Caco-2 (cell line): ENCODE measurements at regions not wholly inside any gene's neighbourhood (a gene's known extent, or its start where the extent isn't known, plus 50 kb on each side); places are given as distances from the start of the nearest gene placed in this dataset.

Experiments used
- BruUV-seq: library from RNA; stranded (reverse); fragments of 400-500 nt; replicated peaks from 2 replicates; lab custom pipeline; 2021; lab: Mats Ljungman, UMichigan
- CTCF ChIA-PET: fragments of 300-600 bp; sonication (Branson Sonifier 250); formaldehyde crosslinking; loops from one replicate; lab custom pipeline; 2022; ENCODE audit warnings: antibody characterized with exemption; lab: Charles Lee
- POLR2A ChIA-PET: fragments of 300-600 bp; sonication (Branson Sonifier 250); formaldehyde crosslinking; loops from one replicate; lab custom pipeline; 2022; ENCODE audit warnings: antibody characterized with exemption; lab: Charles Lee
- DNase-seq, 2 experiments: peaks; one replicate each; pipeline versions ENCODE4 v3.0.0 to v3.0.0-alpha.2; 2020 to 2022
- H3K27me3 ChIP-seq: replicated peaks from 2 replicates; pipeline ENCODE4 v1.6.0; 2011; ENCODE audit warnings: low read length; ENCODE audit not compliant: control insufficient read depth, insufficient read depth
- H3K36me3 ChIP-seq: 2 replicates; pipeline ENCODE4 v1.5.1; 2011; ENCODE audit warnings: low read length; ENCODE audit not compliant: control insufficient read depth, insufficient read depth
- H3K4me1 ChIP-seq: fragments of 250-450 bp; sonication (Bioruptor Pico); 2 replicates; pipeline ENCODE4 v1.5.1; 2020; ENCODE audit warnings: mild to moderate bottlenecking
- H3K4me3 ChIP-seq: 2 replicates; pipeline ENCODE4 v1.5.1; 2011; ENCODE audit warnings: low read depth, mild to moderate bottlenecking, control low read depth, low read length
- H3K9me3 ChIP-seq: fragments of 250-450 bp; sonication (Bioruptor Pico); 2 replicates; pipeline ENCODE4 v1.5.1; 2020; ENCODE audit warnings: mild to moderate bottlenecking, moderate library complexity
- H3K27ac Mint-ChIP-seq: one replicate; pipeline ENCODE4 v1.8.0; 2022; ENCODE audit warnings: mixed read lengths; ENCODE audit not compliant: unreplicated experiment
- H3K27me3 Mint-ChIP-seq: one replicate; pipeline ENCODE4 v1.8.0; 2022; ENCODE audit warnings: mixed read lengths; ENCODE audit not compliant: insufficient read depth, unreplicated experiment
- H3K36me3 Mint-ChIP-seq: one replicate; pipeline ENCODE4 v1.8.0; 2022; ENCODE audit warnings: mild to moderate bottlenecking, mixed read lengths; ENCODE audit not compliant: insufficient read depth, unreplicated experiment
- H3K4me1 Mint-ChIP-seq: one replicate; pipeline ENCODE4 v1.8.0; 2022; ENCODE audit warnings: low read depth, mixed read lengths; ENCODE audit not compliant: unreplicated experiment
- H3K4me3 Mint-ChIP-seq: one replicate; pipeline ENCODE4 v1.8.0; 2022; ENCODE audit warnings: mild to moderate bottlenecking, moderate library complexity, mixed read lengths; ENCODE audit not compliant: unreplicated experiment
- H3K9me3 Mint-ChIP-seq: one replicate; pipeline ENCODE4 v1.8.0; 2022; ENCODE audit warnings: mixed read lengths; ENCODE audit not compliant: unreplicated experiment
- CTCF ChIP-seq, 2 experiments: fragments of 200-600 bp in 1 of 2; IDR thresholded peaks; 1 replicate in 1 of 2; 2 replicates in 1 of 2; pipeline versions ENCODE4 v1.5.1 to v1.8.0; 2011 to 2022; ENCODE audit warnings: antibody characterized with exemption in 1 of 2, control low read depth in 1 of 2, inconsistent platforms in 1 of 2, low read depth in 1 of 2, low read length in 1 of 2, mild to moderate bottlenecking in 1 of 2, moderate library complexity in 1 of 2; ENCODE audit not compliant: insufficient read depth in 1 of 2, severe bottlenecking in 1 of 2, unreplicated experiment in 1 of 2
- intact Hi-C: fragments of 100-400 bp; cut with micrococcal nuclease; formaldehyde crosslinking; loops from one replicate; pipeline ENCODE4 v1.10.0; 2022; ENCODE audit not compliant: unreplicated experiment

DNA sequence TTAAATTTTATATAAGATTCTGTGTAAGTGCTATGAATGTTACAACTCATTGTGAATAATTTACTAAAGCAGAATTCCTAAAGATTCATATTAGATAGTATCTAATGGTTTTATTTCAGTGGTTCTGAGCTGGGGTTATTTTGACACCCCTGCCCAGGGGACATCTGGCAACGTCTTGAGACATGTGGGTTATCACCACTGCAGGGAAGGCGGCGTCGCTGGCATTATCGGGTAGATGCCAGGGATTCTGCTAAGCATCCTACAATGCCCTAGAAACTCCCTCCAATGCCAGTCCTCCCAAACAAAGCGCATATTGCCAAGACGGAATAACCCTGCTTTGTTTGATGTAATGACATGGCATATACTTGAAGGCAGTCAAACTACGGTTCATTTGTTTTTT is 372.3 kb upstream of the ZFHX3 start:
- peaks cover 15% of the 10 kb centered on the region for H3K27me3 Mint-ChIP-seq
- H3K9me3 ChIP-seq, result no peaks in the 10 kb centered on the region
- ChIA-PET POLR2A (interaction anchor here (0.7 kb wide), 1 partner anchor 47 kb away, joined by 4 read pairs; no protein-coding TSS in a partner anchor), CTCF (no interaction called here)
- no peak overlapping the region for H3K27ac Mint-ChIP-seq
- no TSS peak for BruUV-seq
- H3K4me1 Mint-ChIP-seq, result no peaks in the 10 kb centered on the region
- H3K27me3 ChIP-seq, result no peaks in the 10 kb centered on the region
- no peaks in the 10 kb centered on the region for H3K4me1 ChIP-seq
- DNase-seq, result no peak
- H3K9me3 Mint-ChIP-seq, result no peaks in the 10 kb centered on the region
- no peak for TF ChIP-seq CTCF (IDR thresholded peaks at IDR 0.05; ENCODE audit: insufficient read depth in 1 of 2, low read depth in 1 of 2, low read length in 1 of 2, severe bottlenecking in 1 of 2, unreplicated experiment in 1 of 2)
- no peak overlapping the region for H3K4me3 ChIP-seq
- intact Hi-C loops, result no loop called here
- no peaks in the 10 kb centered on the region for H3K36me3 Mint-ChIP-seq
- H3K4me3 Mint-ChIP-seq, result no peak overlapping the region
- H3K36me3 ChIP-seq, result no peaks in the 10 kb centered on the region

DNA sequence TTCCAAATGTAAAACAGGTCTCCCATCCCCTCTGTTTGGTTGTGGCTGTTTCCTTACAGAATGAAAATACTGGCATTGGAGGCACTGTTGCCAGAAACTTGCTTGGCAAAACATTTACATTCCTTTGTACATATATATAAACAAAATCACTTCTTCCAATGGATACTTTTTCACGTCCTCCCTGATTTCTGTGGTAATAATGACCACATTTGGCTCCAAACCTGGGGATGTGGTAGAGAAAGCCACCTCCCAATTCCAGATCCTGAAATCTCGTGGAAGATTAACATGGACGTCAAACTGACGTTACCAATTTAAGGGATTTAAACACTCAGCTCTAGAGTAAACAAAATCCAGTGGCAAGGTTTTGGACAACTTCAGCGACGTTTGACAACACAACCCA is 370.8 kb upstream of the ZFHX3 start:
- intact Hi-C loops, result no loop called here
- H3K9me3 ChIP-seq, result no peaks in the 10 kb centered on the region
- Mint-ChIP-seq H3K4me1 (no peaks in the 10 kb centered on the region), H3K4me3 (no peak overlapping the region), H3K27me3 (peaks cover 10% of the 10 kb centered on the region), H3K36me3 (no peaks in the 10 kb centered on the region), H3K27ac (no peak overlapping the region), H3K9me3 (no peaks in the 10 kb centered on the region)
- DNase-seq, result no peak
- H3K4me3 ChIP-seq, result no peak overlapping the region
- TF ChIP-seq CTCF (IDR thresholded peaks at IDR 0.05; ENCODE audit: insufficient read depth in 1 of 2, low read depth in 1 of 2, low read length in 1 of 2, severe bottlenecking in 1 of 2, unreplicated experiment in 1 of 2), result no peak
- BruUV-seq, result no TSS peak
- no peaks in the 10 kb centered on the region for H3K27me3 ChIP-seq
- no peaks in the 10 kb centered on the region for H3K36me3 ChIP-seq
- POLR2A ChIA-PET, result no interaction called here
- CTCF ChIA-PET, result no interaction called here
- H3K4me1 ChIP-seq, result no peaks in the 10 kb centered on the region

GRCh38 chr16:73418051-73418450 is 370.1 kb upstream of the ZFHX3 start:
- Mint-ChIP-seq H3K9me3 (no peaks in the 10 kb centered on the region), H3K4me3 (no peak overlapping the region), H3K27ac (no peak overlapping the region), H3K4me1 (peaks cover 3% of the 10 kb centered on the region), H3K36me3 (no peaks in the 10 kb centered on the region), H3K27me3 (peaks cover 11% of the 10 kb centered on the region)
- no peaks in the 10 kb centered on the region for H3K27me3 ChIP-seq
- no TSS peak for BruUV-seq
- intact Hi-C loops, result no loop called here
- no peak for TF ChIP-seq CTCF (IDR thresholded peaks at IDR 0.05; ENCODE audit: insufficient read depth in 1 of 2, low read depth in 1 of 2, low read length in 1 of 2, severe bottlenecking in 1 of 2, unreplicated experiment in 1 of 2)
- DNase-seq, result no peak
- no peaks in the 10 kb centered on the region for H3K4me1 ChIP-seq
- no peak overlapping the region for H3K4me3 ChIP-seq
- H3K9me3 ChIP-seq, result no peaks in the 10 kb centered on the region
- CTCF ChIA-PET, result interaction anchor here (0.7 kb wide), 1 partner anchor 457 kb away, joined by 6 read pairs; no protein-coding TSS in a partner anchor
- POLR2A ChIA-PET, result no interaction called here
- no peaks in the 10 kb centered on the region for H3K36me3 ChIP-seq
